GM23338 (cell line): ENCODE measurements at regions not wholly inside any gene's neighbourhood (a gene's known extent, or its start where the extent isn't known, plus 50 kb on each side); places are given as distances from the start of the nearest gene placed in this dataset.

Experiments
- EZH2 ChIP-seq: fragments of 200-600 bp; sonication (generic); IDR thresholded peaks from one replicate; pipeline ENCODE4 v1.8.0; 2017; ENCODE audit warnings: antibody characterized with exemption, mild to moderate bottlenecking, low read depth; ENCODE audit not compliant: unreplicated experiment
- EZH2phosphoT487 ChIP-seq: fragments of 200-600 bp; sonication (generic); IDR thresholded peaks from one replicate; pipeline ENCODE4 v1.8.1; 2018; ENCODE audit warnings: antibody characterized with exemption; ENCODE audit not compliant: unreplicated experiment
- POLR2AphosphoS5 ChIP-seq: IDR thresholded peaks from 2 replicates; pipeline ENCODE4 v1.6.1; 2016; ENCODE audit warnings: antibody characterized with exemption, low read depth
- STAT1 ChIP-seq: IDR thresholded peaks from one replicate; pipeline ENCODE4 v1.6.1; 2016; ENCODE audit warnings: antibody characterized with exemption; ENCODE audit not compliant: unreplicated experiment
- ZNF114 ChIP-seq: fragments of 250-450 bp; sonication (Bioruptor Pico); IDR thresholded peaks from 2 replicates; pipeline ENCODE4 v1.5.0; 2020; ENCODE audit warnings: mild to moderate bottlenecking, moderate library complexity
- TF ChIP-seq, protein P1 (sequence below), 2 experiments: fragments of 200-600 bp in 1 of 2; sonication (generic) in 1 of 2; conservative IDR thresholded peaks; 2 replicates each; pipeline versions ENCODE4 v1.5.1 to v1.6.1; 2016 to 2017; ENCODE audit warnings: antibody characterized with exemption in 2 of 2, low read depth in 2 of 2, mild to moderate bottlenecking in 2 of 2, moderate library complexity in 1 of 2
- TF ChIP-seq, protein P2 (sequence below): IDR thresholded peaks from one replicate; pipeline ENCODE4 v1.6.1; 2018; ENCODE audit warnings: antibody characterized with exemption; ENCODE audit not compliant: unreplicated experiment

DNA sequence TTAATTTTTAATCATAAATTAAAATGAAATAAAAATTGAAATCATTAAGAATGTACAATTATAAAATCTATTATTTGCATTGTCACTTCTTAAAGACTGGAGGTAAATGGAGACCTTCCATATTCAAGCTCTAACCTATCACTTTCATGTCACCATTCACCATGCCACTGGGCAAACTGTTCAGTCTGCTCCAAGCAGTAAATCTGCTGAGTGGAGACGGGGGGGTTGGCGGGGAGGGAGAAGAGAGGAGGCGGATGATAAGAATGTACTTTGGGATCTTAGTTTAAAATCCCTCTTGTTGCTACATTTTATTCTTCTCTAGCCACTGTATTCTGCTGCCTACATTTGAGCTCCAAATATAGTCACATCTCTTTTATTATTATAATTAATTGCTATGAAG lies 365.9 kb upstream of the NFIA start:
- TF ChIP-seq, protein P1, sequence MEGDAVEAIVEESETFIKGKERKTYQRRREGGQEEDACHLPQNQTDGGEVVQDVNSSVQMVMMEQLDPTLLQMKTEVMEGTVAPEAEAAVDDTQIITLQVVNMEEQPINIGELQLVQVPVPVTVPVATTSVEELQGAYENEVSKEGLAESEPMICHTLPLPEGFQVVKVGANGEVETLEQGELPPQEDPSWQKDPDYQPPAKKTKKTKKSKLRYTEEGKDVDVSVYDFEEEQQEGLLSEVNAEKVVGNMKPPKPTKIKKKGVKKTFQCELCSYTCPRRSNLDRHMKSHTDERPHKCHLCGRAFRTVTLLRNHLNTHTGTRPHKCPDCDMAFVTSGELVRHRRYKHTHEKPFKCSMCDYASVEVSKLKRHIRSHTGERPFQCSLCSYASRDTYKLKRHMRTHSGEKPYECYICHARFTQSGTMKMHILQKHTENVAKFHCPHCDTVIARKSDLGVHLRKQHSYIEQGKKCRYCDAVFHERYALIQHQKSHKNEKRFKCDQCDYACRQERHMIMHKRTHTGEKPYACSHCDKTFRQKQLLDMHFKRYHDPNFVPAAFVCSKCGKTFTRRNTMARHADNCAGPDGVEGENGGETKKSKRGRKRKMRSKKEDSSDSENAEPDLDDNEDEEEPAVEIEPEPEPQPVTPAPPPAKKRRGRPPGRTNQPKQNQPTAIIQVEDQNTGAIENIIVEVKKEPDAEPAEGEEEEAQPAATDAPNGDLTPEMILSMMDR (conservative IDR thresholded peaks at IDR 0.05; ENCODE audit: low read depth in 2 of 2): no peak
- TF ChIP-seq, protein P2, sequence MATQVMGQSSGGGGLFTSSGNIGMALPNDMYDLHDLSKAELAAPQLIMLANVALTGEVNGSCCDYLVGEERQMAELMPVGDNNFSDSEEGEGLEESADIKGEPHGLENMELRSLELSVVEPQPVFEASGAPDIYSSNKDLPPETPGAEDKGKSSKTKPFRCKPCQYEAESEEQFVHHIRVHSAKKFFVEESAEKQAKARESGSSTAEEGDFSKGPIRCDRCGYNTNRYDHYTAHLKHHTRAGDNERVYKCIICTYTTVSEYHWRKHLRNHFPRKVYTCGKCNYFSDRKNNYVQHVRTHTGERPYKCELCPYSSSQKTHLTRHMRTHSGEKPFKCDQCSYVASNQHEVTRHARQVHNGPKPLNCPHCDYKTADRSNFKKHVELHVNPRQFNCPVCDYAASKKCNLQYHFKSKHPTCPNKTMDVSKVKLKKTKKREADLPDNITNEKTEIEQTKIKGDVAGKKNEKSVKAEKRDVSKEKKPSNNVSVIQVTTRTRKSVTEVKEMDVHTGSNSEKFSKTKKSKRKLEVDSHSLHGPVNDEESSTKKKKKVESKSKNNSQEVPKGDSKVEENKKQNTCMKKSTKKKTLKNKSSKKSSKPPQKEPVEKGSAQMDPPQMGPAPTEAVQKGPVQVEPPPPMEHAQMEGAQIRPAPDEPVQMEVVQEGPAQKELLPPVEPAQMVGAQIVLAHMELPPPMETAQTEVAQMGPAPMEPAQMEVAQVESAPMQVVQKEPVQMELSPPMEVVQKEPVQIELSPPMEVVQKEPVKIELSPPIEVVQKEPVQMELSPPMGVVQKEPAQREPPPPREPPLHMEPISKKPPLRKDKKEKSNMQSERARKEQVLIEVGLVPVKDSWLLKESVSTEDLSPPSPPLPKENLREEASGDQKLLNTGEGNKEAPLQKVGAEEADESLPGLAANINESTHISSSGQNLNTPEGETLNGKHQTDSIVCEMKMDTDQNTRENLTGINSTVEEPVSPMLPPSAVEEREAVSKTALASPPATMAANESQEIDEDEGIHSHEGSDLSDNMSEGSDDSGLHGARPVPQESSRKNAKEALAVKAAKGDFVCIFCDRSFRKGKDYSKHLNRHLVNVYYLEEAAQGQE: no peak
- TF ChIP-seq EZH2: no peak
- no peak for TF ChIP-seq STAT1
- no peak for TF ChIP-seq POLR2AphosphoS5
- no peak for TF ChIP-seq EZH2phosphoT487
- TF ChIP-seq ZNF114 (CRISPR knock-in tag): no peak
